HEK293 (cell line): ENCODE measurements at regions not wholly inside any gene's neighbourhood (a gene's known extent, or its start where the extent isn't known, plus 50 kb on each side); places are given as distances from the start of the nearest gene placed in this dataset.

Source experiments
- TRIM28 ChIP-seq: IDR thresholded peaks from 2 replicates; pipeline ENCODE4 v1.6.1; 2011; ENCODE audit warnings: low read length, control low read depth, borderline replicate concordance
- ZNF18 ChIP-seq: fragments of 450-650 bp; formaldehyde crosslinking; IDR thresholded peaks from 2 replicates; pipeline ENCODE4 v1.5.1; 2016; ENCODE audit warnings: missing biosample characterization, missing genetic modification characterization
- ZNF747 ChIP-seq: fragments of 450-650 bp; formaldehyde crosslinking; IDR thresholded peaks from 2 replicates; pipeline ENCODE4 v1.5.1; 2016; ENCODE audit warnings: missing biosample characterization, missing genetic modification characterization

- TF ChIP-seq TRIM28 = no peak
- TF ChIP-seq ZNF747 (tag by site-specific recombination) = no peak
- TF ChIP-seq ZNF18 (tag by site-specific recombination) = no peak
Observed at GRCh38 chr12:130245251-130245650, 83.0 kb downstream of the FZD10 start.
